AG08396 (cell line): ENCODE measurements at regions not wholly inside any gene's neighbourhood (a gene's known extent, or its start where the extent isn't known, plus 50 kb on each side); places are given as distances from the start of the nearest gene placed in this dataset.
"Not testable (repeated sequence)": the region's sequence is repeated elsewhere in the genome, so short reads cannot be mapped to it uniquely, and the experiment has no call there.

Source experiments
- DNase-seq: peaks from one replicate; pipeline ENCODE4 v3.0.0; 2012; ENCODE audit warnings: low spot score, mixed read lengths

GRCh38 chr16:15204571-15204970, 110.5 kb upstream of the RRN3 start:
- not testable (repeated sequence) for DNase-seq

- not testable (repeated sequence) for DNase-seq
These were observed 98.7 kb upstream of the RRN3 start for GRCh38 chr16:15192813-15193212.

GRCh38 chr16:15192197-15192596, 98.1 kb upstream of the RRN3 start:
- not testable (repeated sequence) for DNase-seq

- DNase-seq, result not testable (repeated sequence)
These were observed 95.4 kb upstream of the RRN3 start for GRCh38 chr16:15189478-15189877.
